ENCODE measurements at regions not wholly inside any gene's neighbourhood (a gene's known extent, or its start where the extent isn't known, plus 50 kb on each side); places are given as distances from the start of the nearest gene placed in this dataset.

GRCh38 chr14:73780896-73781295, 66.7 kb upstream of the PNMA1 start:
- no peak for DNase-seq (ENCODE audit: low spot score)

GRCh38 chr14:73780391-73780790, 66.2 kb upstream of the PNMA1 start:
- DNase-seq (ENCODE audit: low spot score) = no peak

GRCh38 chr14:73778736-73779135, 64.6 kb upstream of the PNMA1 start:
- DNase-seq (ENCODE audit: low spot score) = no peak

GRCh38 chr14:73777420-73777819, 63.2 kb upstream of the PNMA1 start:
- no peak for DNase-seq (ENCODE audit: low spot score)

- DNase-seq (ENCODE audit: low spot score) = no peak
These were observed 62.0 kb upstream of the PNMA1 start for GRCh38 chr14:73776194-73776537.

- DNase-seq (ENCODE audit: low spot score) = no peak
These were observed 61.4 kb upstream of the PNMA1 start for GRCh38 chr14:73775339-73776193.

- DNase-seq (ENCODE audit: low spot score) = no peak
These were observed 60.5 kb upstream of the PNMA1 start for GRCh38 chr14:73774671-73775070.

GRCh38 chr14:73774241-73774570, 60.0 kb upstream of the PNMA1 start:
- no peak for DNase-seq (ENCODE audit: low spot score)

GRCh38 chr14:73773441-73774240, 59.5 kb upstream of the PNMA1 start:
- DNase-seq (ENCODE audit: low spot score) = no peak

GRCh38 chr14:73771848-73772638, 57.9 kb upstream of the PNMA1 start:
- peak; percentile 71 for DNase-seq (ENCODE audit: low spot score)

GRCh38 chr14:73770977-73771847, 57.0 kb upstream of the PNMA1 start:
- no peak for DNase-seq (ENCODE audit: low spot score)

GRCh38 chr14:73768107-73768506, 53.9 kb upstream of the PNMA1 start:
- DNase-seq (ENCODE audit: low spot score) = no peak

GRCh38 chr14:73764406-73765280, 50.5 kb upstream of the PNMA1 start:
- no peak for DNase-seq (ENCODE audit: low spot score)

Measured in CD4-positive, alpha-beta T cell treated with Interleukin-15 for 4 hours (primary cell).